ENCODE measurements at regions not wholly inside any gene's neighbourhood (a gene's known extent, or its start where the extent isn't known, plus 50 kb on each side); places are given as distances from the start of the nearest gene placed in this dataset.

DNA sequence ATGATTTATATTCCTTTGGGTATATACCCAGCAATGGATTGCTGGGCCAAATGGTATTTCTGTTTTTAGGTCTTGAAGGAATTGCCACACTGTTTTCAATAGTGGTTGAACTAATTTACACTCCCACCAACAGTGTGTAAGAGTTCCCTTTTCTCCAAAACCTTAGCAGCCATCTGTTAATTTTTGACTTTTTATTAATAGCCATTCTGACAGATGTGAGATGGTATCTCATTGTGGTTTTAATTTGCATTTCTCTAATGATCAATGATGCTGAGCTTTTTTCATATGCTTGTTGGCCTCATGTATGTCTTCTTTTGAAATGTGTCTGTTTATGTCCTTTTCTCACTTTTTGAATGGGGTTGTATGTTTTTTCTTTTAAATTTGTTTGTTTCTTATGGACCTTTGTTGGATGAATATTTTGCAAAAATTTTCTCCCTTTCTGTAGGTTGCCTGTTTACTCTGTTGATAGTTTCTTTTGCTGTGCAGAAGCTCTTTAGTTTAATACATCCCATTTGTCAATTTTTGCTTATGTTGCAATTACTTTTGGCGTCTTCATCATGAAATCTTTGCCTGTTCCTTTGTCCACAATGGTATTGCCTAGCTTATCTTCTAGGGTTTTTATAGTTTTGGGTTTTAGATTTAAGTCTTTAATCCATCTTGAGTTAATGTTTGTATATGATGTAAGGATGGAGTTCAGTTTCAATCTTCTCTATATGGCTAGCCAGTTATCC is 119.7 kb upstream of the XIRP2 start:
- TF ChIP-seq EZH2 (IDR thresholded peaks at IDR 0.05; ENCODE audit: borderline replicate concordance, insufficient read depth, low read length, poor library complexity, severe bottlenecking) (no peak), RAD21 (conservative IDR thresholded peaks at IDR 0.05) (no peak)
